CD4-positive, alpha-beta T cell treated with Interleukin-12 subunit alpha and Interleukin-12 subunit beta, for 1 hour (primary cell): ENCODE measurements at regions not wholly inside any gene's neighbourhood (a gene's known extent, or its start where the extent isn't known, plus 50 kb on each side); places are given as distances from the start of the nearest gene placed in this dataset.
"Not testable (repeated sequence)": the region's sequence is repeated elsewhere in the genome, so short reads cannot be mapped to it uniquely, and the experiment has no call there.

ENCODE experiments used
- DNase-seq: peaks from one replicate; pipeline ENCODE4 v3.0.0-alpha.2; 2020

DNA sequence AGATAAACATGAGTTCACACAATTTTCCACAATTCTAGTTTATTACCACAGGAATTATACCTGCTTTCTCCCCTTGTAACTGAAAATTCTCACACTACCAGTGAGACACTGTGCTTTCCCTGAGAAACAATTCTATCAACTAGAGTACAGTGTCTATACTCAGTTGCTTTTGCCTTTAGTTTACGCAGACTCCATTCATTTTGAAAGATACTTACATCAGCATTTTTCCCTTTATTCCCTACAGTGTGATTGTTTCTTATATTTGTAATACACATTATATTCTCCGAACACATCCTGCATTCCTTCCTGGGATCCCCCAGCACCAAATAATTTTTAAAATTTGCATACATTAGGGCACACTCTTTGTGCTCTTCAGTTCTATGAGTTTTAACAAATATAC is 1455.5 kb downstream of the SUCLG1 start:
- DNase-seq: no peak

DNA sequence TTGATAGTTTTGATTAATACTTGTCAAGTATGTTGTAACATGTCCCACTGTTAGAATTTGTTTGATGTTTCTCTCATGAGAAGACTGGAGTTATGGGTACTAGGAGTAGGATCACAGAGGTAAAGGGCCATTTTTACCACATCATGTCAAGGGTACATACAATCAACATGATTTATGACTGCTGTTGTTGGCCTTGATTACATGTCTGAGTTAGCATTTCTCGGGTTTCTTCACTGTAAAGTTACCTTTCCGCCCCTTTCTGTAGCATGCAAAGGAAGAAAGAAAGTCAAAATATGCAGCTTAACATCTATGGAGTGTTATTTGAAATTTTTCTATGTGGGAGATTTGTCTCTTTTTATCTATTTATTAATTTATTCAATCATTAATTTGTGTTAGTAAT is 1456.4 kb downstream of the SUCLG1 start:
- no peak for DNase-seq

- DNase-seq: no peak
Measured at GRCh38 chr2:82998781-82999180, 1460.3 kb downstream of the SUCLG1 start.

GRCh38 chr2:82996217-82996616 is 1462.9 kb downstream of the SUCLG1 start:
- no peak for DNase-seq

DNA sequence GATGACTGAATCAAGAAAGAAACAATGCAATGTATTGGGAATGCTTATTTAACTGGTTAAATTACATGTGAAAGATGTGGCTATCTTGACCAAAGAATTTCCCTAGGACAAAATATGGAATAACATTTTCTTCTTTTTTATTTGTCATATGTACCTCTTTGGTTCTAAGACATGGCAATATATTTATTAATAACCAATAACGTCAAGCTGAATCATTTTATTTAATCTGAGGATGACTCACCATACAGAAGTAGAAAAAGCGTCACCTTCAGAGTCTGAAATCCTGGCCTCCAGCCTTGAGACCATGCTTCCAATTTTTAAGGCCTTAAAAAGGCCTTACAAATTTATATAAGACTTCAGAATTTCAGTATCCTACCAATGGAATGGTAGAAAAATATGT is 1464.9 kb downstream of the SUCLG1 start:
- DNase-seq: no peak

DNA sequence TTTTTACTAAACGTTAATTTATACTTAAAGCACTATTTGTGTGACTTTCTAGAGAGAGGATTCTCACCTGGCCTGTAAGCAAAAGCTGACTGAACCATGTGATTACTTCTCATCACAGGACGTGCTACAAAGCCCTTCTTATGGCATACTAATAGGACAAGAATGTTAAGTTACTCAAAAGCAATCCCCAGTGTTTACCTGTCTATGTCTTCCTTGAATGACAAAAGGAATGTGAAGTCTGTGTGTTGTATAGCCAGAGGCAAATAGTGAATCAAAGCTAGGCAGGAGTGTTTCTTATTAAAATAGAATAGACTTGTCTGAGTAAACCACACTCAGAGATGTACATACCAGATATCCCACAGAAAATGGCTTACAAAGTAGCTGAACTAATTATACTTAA is 1465.5 kb downstream of the SUCLG1 start:
- no peak for DNase-seq

DNA sequence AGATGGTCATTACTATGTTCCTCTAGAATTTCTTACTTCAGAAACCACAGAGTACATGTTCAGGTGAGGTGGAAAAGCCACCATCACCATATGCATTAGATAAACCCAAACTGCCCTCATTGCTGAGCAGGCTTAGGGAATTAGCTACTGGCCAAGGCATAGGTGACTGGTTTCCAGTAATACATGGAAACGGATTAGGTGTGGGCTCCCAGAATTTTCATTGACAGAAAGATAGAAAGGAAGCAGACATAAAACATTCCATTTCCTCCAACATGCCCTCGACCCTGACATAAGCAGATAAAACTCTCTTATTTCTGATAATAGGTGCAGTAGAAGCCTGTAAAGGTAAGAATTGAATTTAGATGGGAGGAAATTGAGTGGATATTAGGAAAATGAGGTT is 1466.1 kb downstream of the SUCLG1 start:
- no peak for DNase-seq

- not testable (repeated sequence) for DNase-seq
Measured at GRCh38 chr2:82987706-82988105, 1471.4 kb downstream of the SUCLG1 start.

GRCh38 chr2:82986899-82987298 is 1472.2 kb downstream of the SUCLG1 start:
- no peak for DNase-seq

DNA sequence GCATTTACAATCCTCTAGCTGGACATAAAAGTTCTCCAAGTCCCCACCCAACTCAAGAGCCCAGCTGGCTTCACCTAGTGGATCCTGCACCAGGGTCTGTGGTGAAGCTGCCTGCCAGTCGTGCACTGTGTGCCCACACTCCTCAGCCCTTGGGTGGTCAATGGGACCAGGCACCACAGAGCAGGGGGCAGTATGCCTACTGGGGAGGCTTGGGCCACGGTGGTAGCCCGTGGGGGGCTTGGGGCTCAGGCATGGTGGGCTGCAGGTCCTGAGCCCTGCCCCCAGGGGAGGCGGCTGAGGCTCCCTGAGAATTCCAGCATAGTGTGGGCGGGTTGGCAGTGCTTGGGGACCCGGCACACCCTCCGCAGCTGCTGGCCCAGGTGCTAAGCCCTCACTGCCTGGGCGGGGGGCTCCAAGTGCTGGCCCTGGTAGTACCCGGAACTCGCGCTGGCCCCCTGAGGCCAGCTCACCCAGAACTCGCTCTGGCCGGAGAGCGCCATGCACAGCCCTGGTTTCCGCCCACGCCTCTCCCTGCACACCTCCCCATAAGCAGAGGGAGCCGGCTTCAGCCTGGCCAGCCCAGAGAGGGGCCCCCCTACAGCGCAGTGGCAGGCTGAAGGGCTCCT is 1473.4 kb downstream of the SUCLG1 start:
- DNase-seq: no peak

GRCh38 chr2:82968358-82968757 is 1490.7 kb downstream of the SUCLG1 start:
- DNase-seq: no peak

DNA sequence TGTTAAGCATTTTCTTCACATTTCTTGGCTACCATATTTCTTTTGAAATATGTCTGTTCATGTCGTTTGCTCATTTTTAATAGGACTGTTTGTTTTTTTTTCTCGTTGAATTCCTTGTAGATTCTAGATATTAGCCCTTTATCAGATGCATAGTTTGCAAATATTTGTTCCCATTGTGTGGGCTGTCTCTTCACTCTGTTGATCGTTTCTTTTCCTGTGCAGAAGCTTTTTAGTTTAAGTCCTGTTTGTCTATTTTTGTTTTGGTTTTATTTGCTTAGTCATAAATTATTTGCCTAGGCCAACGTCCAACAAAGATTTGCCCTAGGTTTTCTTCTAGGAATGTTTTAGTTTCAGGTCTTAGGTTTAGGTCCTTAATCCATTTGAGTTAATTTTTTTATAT is 1494.7 kb downstream of the SUCLG1 start:
- no peak for DNase-seq

- no peak for DNase-seq
Measured at GRCh38 chr2:82959727-82960126, 1499.4 kb downstream of the SUCLG1 start.

GRCh38 chr2:82954868-82955267 is 1504.2 kb downstream of the SUCLG1 start:
- no peak for DNase-seq

DNA sequence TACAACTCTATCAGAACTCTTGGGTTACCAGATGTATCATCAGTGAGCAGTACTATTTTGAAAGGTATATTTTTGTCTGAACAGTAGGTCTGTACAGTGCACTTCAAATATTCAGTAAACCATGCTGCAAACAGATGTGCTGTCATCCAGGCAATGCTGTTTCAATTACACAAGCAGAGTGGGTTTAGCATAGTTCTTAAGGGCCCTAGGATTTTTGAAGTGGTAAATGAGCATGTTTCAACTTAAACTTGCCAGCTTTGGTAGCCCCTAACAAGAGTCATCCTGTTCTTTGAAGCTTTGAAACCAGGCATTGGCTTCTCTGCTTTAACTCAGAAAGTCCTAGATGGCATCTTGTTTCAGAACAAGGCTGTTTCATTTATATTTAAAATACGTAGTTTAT is 1519.9 kb downstream of the SUCLG1 start:
- DNase-seq: no peak

DNA sequence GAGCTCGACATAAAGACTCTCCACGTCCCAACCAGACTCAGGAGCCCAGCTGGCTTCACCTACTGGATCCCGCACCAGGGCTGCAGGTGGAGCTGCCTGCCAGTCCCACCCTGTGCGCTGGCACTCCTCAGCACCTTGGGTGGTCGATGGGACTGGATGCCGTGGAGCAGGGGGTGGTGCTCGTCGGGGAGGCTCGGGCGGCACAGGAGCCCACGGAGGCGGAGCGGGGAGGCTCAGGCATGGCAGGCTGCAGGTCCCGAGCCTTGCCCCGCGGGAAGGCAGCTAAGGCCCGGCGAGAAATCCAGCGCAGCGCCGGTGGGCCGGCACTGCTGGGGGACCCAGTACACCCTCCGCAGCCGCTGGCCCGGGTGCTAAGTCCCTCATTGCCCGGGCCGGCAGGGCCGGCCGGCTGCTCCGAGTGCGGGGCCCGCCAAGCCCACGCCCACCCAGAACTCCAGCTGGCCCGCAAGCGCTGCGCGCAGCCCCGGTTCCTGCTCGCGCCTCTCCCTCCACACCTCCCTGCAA is 1520.7 kb downstream of the SUCLG1 start:
- not testable (repeated sequence) for DNase-seq

- no peak for DNase-seq
Measured at GRCh38 chr2:82913566-82913965, 1545.5 kb downstream of the SUCLG1 start.

- no peak for DNase-seq
Measured at GRCh38 chr2:82896117-82896516, 1563.0 kb downstream of the SUCLG1 start.

DNA sequence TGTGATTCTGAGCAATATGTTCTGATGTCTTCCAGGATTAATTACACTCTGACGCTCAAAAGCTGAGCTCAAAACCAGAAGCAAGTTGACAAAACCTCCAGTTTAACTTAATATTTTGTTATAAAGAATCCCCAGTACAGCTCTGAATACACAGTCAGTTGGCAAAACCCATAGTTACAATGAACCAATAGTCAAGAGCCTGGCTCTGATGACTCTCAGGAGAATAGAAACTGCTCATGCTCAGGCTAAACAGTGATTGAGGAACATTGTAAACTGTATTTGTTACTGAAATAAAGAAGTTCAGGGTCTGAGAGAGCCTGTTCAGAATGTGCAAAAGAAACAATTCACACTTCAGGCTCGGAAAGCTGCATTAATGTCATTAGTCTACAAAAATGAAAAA is 1565.9 kb downstream of the SUCLG1 start:
- DNase-seq: no peak

DNA sequence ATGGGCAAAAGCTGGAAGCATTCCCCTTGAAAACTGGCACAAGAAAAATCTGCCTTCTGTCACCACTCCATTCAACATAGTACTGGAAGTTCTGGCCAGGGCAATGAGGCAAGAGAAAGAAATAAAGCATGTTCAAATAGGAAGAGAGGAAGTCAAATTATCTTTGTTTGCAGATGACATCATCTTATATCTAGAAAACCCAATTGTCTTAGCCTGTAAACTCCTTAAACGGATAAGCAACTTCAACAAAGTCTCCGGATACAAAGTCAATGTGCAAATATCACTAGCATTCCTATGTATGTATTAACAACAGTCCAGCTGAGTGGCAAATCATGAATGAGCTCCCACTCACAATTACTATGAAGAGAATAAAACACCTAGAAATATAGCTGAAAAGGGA is 1579.3 kb downstream of the SUCLG1 start:
- no peak for DNase-seq

- no peak for DNase-seq
Measured at GRCh38 chr2:82875858-82876257, 1583.2 kb downstream of the SUCLG1 start.

GRCh38 chr2:82857967-82858366 is 1601.1 kb downstream of the SUCLG1 start:
- DNase-seq: no peak

DNA sequence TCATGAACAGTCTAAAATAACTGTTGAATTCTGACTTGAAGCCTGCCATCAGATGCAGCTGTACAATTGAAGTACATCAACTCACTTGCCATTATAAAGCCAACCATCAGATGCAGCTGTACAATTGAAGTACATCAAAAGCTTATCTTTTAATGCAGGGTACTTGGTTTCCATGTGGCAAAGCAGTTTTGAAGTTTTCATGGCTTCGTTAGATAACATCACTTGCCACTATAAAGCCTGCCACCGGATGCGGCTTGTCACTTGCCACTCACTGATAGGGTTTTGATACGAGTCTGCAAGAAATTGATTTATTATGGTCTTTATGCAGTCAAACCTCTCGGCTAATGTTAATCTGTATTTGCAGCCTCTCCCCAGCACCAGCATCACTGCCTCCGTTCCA is 1605.8 kb downstream of the SUCLG1 start:
- DNase-seq: no peak

DNA sequence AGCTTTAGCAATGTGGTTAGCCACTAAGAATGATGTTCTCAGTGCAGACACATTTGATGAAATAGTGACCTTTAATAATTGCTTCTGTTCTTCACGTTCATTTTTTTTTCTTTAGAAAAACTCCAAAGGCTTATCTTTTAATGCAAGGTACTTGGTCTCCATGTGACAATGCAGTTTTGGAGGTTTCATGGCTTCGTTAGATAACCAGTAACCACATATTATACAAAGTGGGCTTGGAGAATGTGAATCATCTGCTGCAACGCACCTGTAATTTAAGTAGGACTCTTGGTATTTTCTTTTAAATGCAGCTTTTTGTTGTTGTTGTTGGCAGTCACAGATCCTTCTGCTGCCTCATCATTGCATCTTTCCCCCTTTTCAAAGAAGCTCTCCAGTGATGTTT is 1606.3 kb downstream of the SUCLG1 start:
- DNase-seq: no peak

GRCh38 chr2:82848285-82848684 is 1610.8 kb downstream of the SUCLG1 start:
- no peak for DNase-seq
